HepG2 (cell line): ENCODE measurements at regions not wholly inside any gene's neighbourhood (a gene's known extent, or its start where the extent isn't known, plus 50 kb on each side); places are given as distances from the start of the nearest gene placed in this dataset.

Source experiments
- ATAC-seq: fragments of 200-7000 bp; cut with Tn5 transposase; 3 replicates; pipeline ENCODE4 v1.9.1; 2020; ENCODE audit warnings: mild to moderate bottlenecking, moderate library complexity
- BruUV-seq: library from RNA; stranded (reverse); fragments of 400-500 nt; replicated peaks from 2 replicates; lab custom pipeline; 2021; lab: Mats Ljungman, UMichigan
- CTCF ChIA-PET: fragments of 300-600 bp; formaldehyde crosslinking; extraction: SDS; loops from one replicate; lab custom pipeline; 2021; ENCODE audit warnings: low total read pairs, inconsistent platforms, low intra/inter-chr PET ratio; lab: Yijun Ruan, JAX
- POLR2A ChIA-PET: fragments of 350-600 bp; sonication (Branson Sonifier 250); formaldehyde crosslinking; loops from one replicate; lab custom pipeline; 2020; ENCODE audit warnings: antibody characterized with exemption, inconsistent platforms; lab: Yijun Ruan, JAX
- DNase-seq: peaks from one replicate; pipeline ENCODE4 v3.0.0-alpha.2; 2015; ENCODE audit warnings: low spot score
- FAIRE-seq: peaks from 3 replicates; lab custom pipeline; 2011; peaks lifted over from hg19 to GRCh38; lab: Jason Lieb, UNC
- H2AFZ ChIP-seq: one replicate; pipeline ENCODE4 v1.6.1; 2011; ENCODE audit warnings: low read length, inconsistent platforms
- H3K27ac ChIP-seq: fragments of 300-600 bp; 3 replicates; pipeline ENCODE4 v1.8.0; 2011; ENCODE audit warnings: mixed run types, mild to moderate bottlenecking, mixed read lengths, low read length, inconsistent platforms; ENCODE audit not compliant: insufficient read depth; ENCODE audit errors: extremely low read length
- H3K27me3 ChIP-seq, 2 experiments: fragments of 200-600 bp in 1 of 2; 2 replicates in 1 of 2; 3 replicates in 1 of 2; pipeline versions ENCODE4 v1.6.0 to v1.8.0; 2011; ENCODE audit warnings: low read length in 2 of 2, mild to moderate bottlenecking in 2 of 2, moderate library complexity in 2 of 2, inconsistent platforms in 1 of 2; ENCODE audit not compliant: insufficient read depth in 2 of 2, control insufficient read depth in 1 of 2
- H3K36me3 ChIP-seq, 2 experiments: fragments of 200-600 bp in 1 of 2; replicated peaks in 1 of 2; 2 replicates in 1 of 2; 3 replicates in 1 of 2; pipeline versions ENCODE4 v1.5.1 to v1.8.0; 2011; ENCODE audit warnings: low read length in 2 of 2, inconsistent platforms in 1 of 2; ENCODE audit not compliant: insufficient read depth in 2 of 2, control insufficient read depth in 1 of 2
- H3K4me1 ChIP-seq: 2 replicates; pipeline ENCODE4 v1.5.1; 2012; ENCODE audit warnings: low read length, inconsistent platforms; ENCODE audit not compliant: insufficient read depth
- H3K4me2 ChIP-seq: 2 replicates; pipeline ENCODE4 v1.6.0; 2011; ENCODE audit warnings: low read depth, low read length, inconsistent platforms
- H3K4me3 ChIP-seq, 3 experiments: fragments of 200-600 bp in 1 of 3; sonication (generic), shearing (Covaris generic) in 1 of 3; replicated peaks in 1 of 3; 2 replicates each; pipeline ENCODE4 v1.5.1; 2011 to 2016; ENCODE audit warnings: low read length in 3 of 3, inconsistent platforms in 2 of 3, low read depth in 2 of 3, mild to moderate bottlenecking in 2 of 3, control low read depth in 1 of 3, mixed read lengths in 1 of 3; ENCODE audit not compliant: insufficient read depth in 1 of 3
- H3K79me2 ChIP-seq: one replicate; pipeline ENCODE4 v1.6.1; 2011; ENCODE audit warnings: low read length, inconsistent platforms; ENCODE audit not compliant: insufficient read depth
- H3K9ac ChIP-seq: 2 replicates; pipeline ENCODE4 v1.6.0; 2011; ENCODE audit warnings: mild to moderate bottlenecking, low read depth, low read length, inconsistent platforms; ENCODE audit not compliant: insufficient read depth
- H3K9me3 ChIP-seq: 2 replicates; pipeline ENCODE4 v1.5.1; 2012; ENCODE audit warnings: mild to moderate bottlenecking, low read length
- H4K20me1 ChIP-seq: 2 replicates; pipeline ENCODE4 v1.6.0; 2011; ENCODE audit warnings: inconsistent platforms, mild to moderate bottlenecking, low read length, moderate library complexity; ENCODE audit not compliant: insufficient read depth
- AHDC1 ChIP-seq: sonication (generic); formaldehyde crosslinking; IDR thresholded peaks from 2 replicates; pipeline ENCODE4 v1.5.1; 2020; ENCODE audit warnings: mild to moderate bottlenecking, missing genetic modification reagents, borderline replicate concordance
- ELF4 ChIP-seq: sonication (generic); formaldehyde crosslinking; IDR thresholded peaks from 2 replicates; pipeline ENCODE4 v1.5.0; 2020; ENCODE audit warnings: missing genetic modification reagents, mild to moderate bottlenecking, moderate library complexity, borderline replicate concordance
- HMGA1 ChIP-seq: sonication (generic); formaldehyde crosslinking; conservative IDR thresholded peaks from 2 replicates; pipeline ENCODE4 v1.4.0; 2020; ENCODE audit warnings: missing genetic modification reagents
- MEIS2 ChIP-seq: sonication (generic); formaldehyde crosslinking; IDR thresholded peaks from 2 replicates; pipeline ENCODE4 v1.9.0; 2021; ENCODE audit warnings: mild to moderate bottlenecking, missing genetic modification reagents
- MTF1 ChIP-seq: sonication (generic); formaldehyde crosslinking; IDR thresholded peaks from 2 replicates; pipeline ENCODE4 v1.5.0; 2020; ENCODE audit warnings: missing genetic modification reagents
- NR1H2 ChIP-seq: sonication (generic); formaldehyde crosslinking; IDR thresholded peaks from 2 replicates; pipeline ENCODE4 v1.8.1; 2022; ENCODE audit warnings: low read depth, missing genetic modification reagents, borderline replicate concordance
- TIGD3 ChIP-seq: sonication (generic); formaldehyde crosslinking; IDR thresholded peaks from 2 replicates; pipeline ENCODE4 v1.5.1; 2020; ENCODE audit warnings: mild to moderate bottlenecking, missing genetic modification reagents, borderline replicate concordance
- ZNF276 ChIP-seq: sonication (generic); formaldehyde crosslinking; IDR thresholded peaks from 2 replicates; pipeline ENCODE4 v1.4.0; 2020; ENCODE audit warnings: mild to moderate bottlenecking, low read depth, missing genetic modification reagents
- ZNF326 ChIP-seq: sonication (generic); formaldehyde crosslinking; IDR thresholded peaks from 2 replicates; pipeline ENCODE4 v1.4.0; 2020; ENCODE audit warnings: missing genetic modification reagents, borderline replicate concordance
- ZNF451 ChIP-seq: sonication (generic); formaldehyde crosslinking; IDR thresholded peaks from 2 replicates; pipeline ENCODE4 v1.5.0; 2020; ENCODE audit warnings: mild to moderate bottlenecking, missing genetic modification reagents
- WGBS: methylation state at CpG from one replicate; pipeline ENCODE4 v1.1.6; 2017; ENCODE audit warnings: low lambda C conversion rate; 5-methylcytosine and 5-hydroxymethylcytosine counted together
- in situ Hi-C: cut with HindIII; loops from 2 replicates; pipeline ENCODE4 v1.10.0; 2017; ENCODE audit warnings: low pct_unique_long_range_greater_than_20kb; ENCODE audit not compliant: extremely low pct_ligation_motif_present
- intact Hi-C: fragments of 100-400 bp; cut with micrococcal nuclease; formaldehyde crosslinking; loops from one replicate; pipeline ENCODE4 v1.10.0; 2022; ENCODE audit not compliant: unreplicated experiment
- TF ChIP-seq, protein P1 (sequence below): sonication (generic); formaldehyde crosslinking; IDR thresholded peaks from 2 replicates; pipeline ENCODE4 v1.9.0; 2021; ENCODE audit warnings: missing genetic modification reagents, borderline replicate concordance
- TF ChIP-seq, protein P2 (sequence below): sonication (generic); formaldehyde crosslinking; IDR thresholded peaks from 2 replicates; pipeline ENCODE4 v1.5.0; 2020; ENCODE audit warnings: missing genetic modification reagents

DNA sequence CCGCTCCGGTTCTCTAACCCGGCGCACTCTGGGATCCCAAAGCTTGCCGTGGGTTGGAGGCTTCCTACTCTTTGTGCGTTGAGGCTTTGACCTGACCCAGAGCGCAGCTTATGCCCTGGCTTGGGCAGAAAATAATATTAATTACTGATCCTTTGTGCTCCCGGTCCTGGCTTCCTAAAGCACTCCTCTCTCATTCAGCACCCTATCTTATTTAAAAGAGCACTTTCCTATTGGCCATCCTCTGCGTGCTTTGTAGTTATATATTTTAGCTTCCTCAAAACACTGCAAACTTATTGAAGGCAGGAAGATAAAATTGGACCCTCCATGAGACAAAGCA is 466.0 kb downstream of the XPNPEP1 start:
- ChIA-PET CTCF (no interaction called here), POLR2A (no interaction called here)
- Histone ChIP-seq H3K4me2 (no peak overlapping the region), H3K4me1 (no peaks in the 10 kb centered on the region), H3K36me3 (no peaks in the 10 kb centered on the region), H3K27me3 (peaks cover 0 to 2% of the 10 kb centered on the region in 2 experiments; a peak in 2 of 5 replicates), H2AFZ (no peak overlapping the region), H4K20me1 (no peaks in the 10 kb centered on the region), H3K9ac (no peak overlapping the region), H3K9me3 (no peaks in the 10 kb centered on the region), H3K4me3 (no peak overlapping the region), H3K79me2 (no peaks in the 10 kb centered on the region), H3K27ac (no peak overlapping the region)
- no peak for FAIRE-seq
- ATAC-seq: no peak
- no peak for DNase-seq
- intact Hi-C loops: no loop called here
- BruUV-seq: no TSS peak
- 34% methylated on average over 9 of the region's 9 CpGs for WGBS
- in situ Hi-C loops: no loop called here
- TF ChIP-seq, protein P1, sequence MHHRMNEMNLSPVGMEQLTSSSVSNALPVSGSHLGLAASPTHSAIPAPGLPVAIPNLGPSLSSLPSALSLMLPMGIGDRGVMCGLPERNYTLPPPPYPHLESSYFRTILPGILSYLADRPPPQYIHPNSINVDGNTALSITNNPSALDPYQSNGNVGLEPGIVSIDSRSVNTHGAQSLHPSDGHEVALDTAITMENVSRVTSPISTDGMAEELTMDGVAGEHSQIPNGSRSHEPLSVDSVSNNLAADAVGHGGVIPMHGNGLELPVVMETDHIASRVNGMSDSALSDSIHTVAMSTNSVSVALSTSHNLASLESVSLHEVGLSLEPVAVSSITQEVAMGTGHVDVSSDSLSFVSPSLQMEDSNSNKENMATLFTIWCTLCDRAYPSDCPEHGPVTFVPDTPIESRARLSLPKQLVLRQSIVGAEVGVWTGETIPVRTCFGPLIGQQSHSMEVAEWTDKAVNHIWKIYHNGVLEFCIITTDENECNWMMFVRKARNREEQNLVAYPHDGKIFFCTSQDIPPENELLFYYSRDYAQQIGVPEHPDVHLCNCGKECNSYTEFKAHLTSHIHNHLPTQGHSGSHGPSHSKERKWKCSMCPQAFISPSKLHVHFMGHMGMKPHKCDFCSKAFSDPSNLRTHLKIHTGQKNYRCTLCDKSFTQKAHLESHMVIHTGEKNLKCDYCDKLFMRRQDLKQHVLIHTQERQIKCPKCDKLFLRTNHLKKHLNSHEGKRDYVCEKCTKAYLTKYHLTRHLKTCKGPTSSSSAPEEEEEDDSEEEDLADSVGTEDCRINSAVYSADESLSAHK (CRISPR knock-in tag): no peak
- TF ChIP-seq AHDC1 (CRISPR knock-in tag) (no peak), TIGD3 (CRISPR knock-in tag) (no peak), ELF4 (CRISPR knock-in tag) (no peak), ZNF451 (CRISPR knock-in tag) (no peak), ZNF276 (no peak), MEIS2 (no peak), NR1H2 (CRISPR knock-in tag) (no peak), ZNF326 (no peak), MTF1 (CRISPR knock-in tag) (no peak), HMGA1 (CRISPR knock-in tag) (no peak)
- TF ChIP-seq, protein P2, sequence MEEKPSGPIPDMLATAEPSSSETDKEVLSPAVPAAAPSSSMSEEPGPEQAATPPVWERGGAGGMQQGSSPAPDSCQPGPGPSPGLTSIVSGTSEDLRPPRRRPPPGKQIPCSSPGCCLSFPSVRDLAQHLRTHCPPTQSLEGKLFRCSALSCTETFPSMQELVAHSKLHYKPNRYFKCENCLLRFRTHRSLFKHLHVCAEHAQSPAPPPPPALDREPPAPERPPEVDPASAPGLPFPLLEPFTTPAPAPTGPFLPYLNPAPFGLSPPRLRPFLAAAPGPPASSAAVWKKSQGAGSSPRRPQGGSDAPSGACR (CRISPR knock-in tag): no peak
